ENCODE measurements at regions not wholly inside any gene's neighbourhood (a gene's known extent, or its start where the extent isn't known, plus 50 kb on each side); places are given as distances from the start of the nearest gene placed in this dataset.

- H3K27me3 ChIP-seq (ENCODE audit: insufficient read depth, low read length) = no peaks in the 10 kb centered on the region
- H3F3A ChIP-seq (ENCODE audit: insufficient read depth, low read length) = no peaks in the 10 kb centered on the region
- no peak overlapping the region for H3K9ac ChIP-seq (ENCODE audit: low read length)
- H3K36me3 ChIP-seq (ENCODE audit: insufficient read depth, low read length) = no peaks in the 10 kb centered on the region
- H3K4me2 ChIP-seq (ENCODE audit: low read length) = no peak overlapping the region
- no peaks in the 10 kb centered on the region for H3K9me2 ChIP-seq (ENCODE audit: low read depth, low read length)
- H4K20me1 ChIP-seq (ENCODE audit: insufficient read depth, low read length) = no peaks in the 10 kb centered on the region
- TF ChIP-seq EZH2 (IDR thresholded peaks at IDR 0.05; ENCODE audit: borderline replicate concordance, low read length) (no peak), CTCF (IDR thresholded peaks at IDR 0.05; ENCODE audit: low read length) (no peak)
- H3K4me1 ChIP-seq (ENCODE audit: insufficient read depth, low read length, severe bottlenecking) = no peaks in the 10 kb centered on the region
- no peak overlapping the region for H2AFZ ChIP-seq (ENCODE audit: low read length)
- no peaks in the 10 kb centered on the region for H3K79me2 ChIP-seq (ENCODE audit: insufficient read depth, low read length)
- H3K4me3 ChIP-seq (ENCODE audit: low read depth, low read length, poor library complexity, severe bottlenecking) = no peak overlapping the region
- H3K9me3 ChIP-seq (ENCODE audit: low read length) = no peaks in the 10 kb centered on the region
- H3K27ac ChIP-seq (ENCODE audit: low read depth, low read length, poor library complexity, severe bottlenecking) = no peak overlapping the region
These were observed 83.8 kb upstream of the SOX6 start for GRCh38 chr11:16440136-16440535.

DNA sequence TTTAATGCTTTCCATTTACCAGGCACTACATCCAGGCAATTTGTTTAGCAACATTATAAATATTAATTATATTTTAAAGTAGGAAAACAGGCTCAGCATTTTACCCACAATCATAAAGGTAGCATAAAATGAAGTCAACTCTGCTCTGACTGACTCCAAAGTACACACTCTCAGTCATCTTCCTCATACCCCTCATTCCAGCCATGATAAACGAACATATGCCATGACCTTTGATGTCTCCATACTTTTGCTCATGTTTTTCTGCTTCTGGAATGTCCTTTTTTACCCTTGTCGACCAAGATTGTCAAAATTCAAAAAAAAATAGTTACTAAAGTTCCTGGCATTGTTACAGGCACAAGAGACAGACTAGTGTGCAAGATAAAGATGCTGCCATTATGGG, 77.7 kb upstream of the SOX6 start:
- Histone ChIP-seq H3K4me2 (ENCODE audit: low read length) (no peak overlapping the region), H3K27ac (ENCODE audit: low read depth, low read length, poor library complexity, severe bottlenecking) (no peak overlapping the region), H3K27me3 (ENCODE audit: insufficient read depth, low read length) (no peaks in the 10 kb centered on the region), H3K9me3 (ENCODE audit: low read length) (no peaks in the 10 kb centered on the region), H3K79me2 (ENCODE audit: insufficient read depth, low read length) (no peaks in the 10 kb centered on the region), H3K4me1 (ENCODE audit: insufficient read depth, low read length, severe bottlenecking) (no peaks in the 10 kb centered on the region), H3K4me3 (ENCODE audit: low read depth, low read length, poor library complexity, severe bottlenecking) (no peak overlapping the region), H2AFZ (ENCODE audit: low read length) (no peak overlapping the region), H3F3A (ENCODE audit: insufficient read depth, low read length) (no peaks in the 10 kb centered on the region), H3K9me2 (ENCODE audit: low read depth, low read length) (no peaks in the 10 kb centered on the region), H3K36me3 (ENCODE audit: insufficient read depth, low read length) (no peaks in the 10 kb centered on the region), H3K9ac (ENCODE audit: low read length) (no peak overlapping the region), H4K20me1 (ENCODE audit: insufficient read depth, low read length) (no peaks in the 10 kb centered on the region)
- TF ChIP-seq EZH2 (IDR thresholded peaks at IDR 0.05; ENCODE audit: borderline replicate concordance, low read length) (no peak), CTCF (IDR thresholded peaks at IDR 0.05; ENCODE audit: low read length) (no peak)

DNA sequence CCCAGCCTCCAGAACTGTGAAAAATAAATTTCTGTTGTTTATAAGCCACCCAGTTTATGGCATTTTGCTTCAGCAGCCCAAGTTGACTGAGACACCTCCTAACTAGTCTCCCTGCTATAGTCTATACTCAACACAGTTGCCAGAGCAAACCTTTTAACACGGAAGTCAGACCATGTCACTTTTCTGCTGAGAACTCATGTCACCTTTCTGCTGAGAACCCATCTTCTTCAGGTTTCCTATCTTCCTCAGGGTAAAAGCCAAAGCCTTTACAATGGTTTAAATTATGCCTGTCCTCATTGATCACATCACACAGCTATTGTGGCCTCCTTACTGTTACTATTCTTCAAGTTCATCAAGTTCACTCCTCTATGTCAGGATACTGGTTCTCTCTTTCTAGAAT, 74.3 kb upstream of the SOX6 start:
- H4K20me1 ChIP-seq (ENCODE audit: insufficient read depth, low read length) = no peaks in the 10 kb centered on the region
- H3K4me2 ChIP-seq (ENCODE audit: low read length) = no peak overlapping the region
- TF ChIP-seq EZH2 (IDR thresholded peaks at IDR 0.05; ENCODE audit: borderline replicate concordance, low read length) (no peak), CTCF (IDR thresholded peaks at IDR 0.05; ENCODE audit: low read length) (no peak)
- no peak overlapping the region for H3K9ac ChIP-seq (ENCODE audit: low read length)
- H3K4me3 ChIP-seq (ENCODE audit: low read depth, low read length, poor library complexity, severe bottlenecking) = no peak overlapping the region
- no peaks in the 10 kb centered on the region for H3K27me3 ChIP-seq (ENCODE audit: insufficient read depth, low read length)
- H3K79me2 ChIP-seq (ENCODE audit: insufficient read depth, low read length) = no peaks in the 10 kb centered on the region
- H3K9me3 ChIP-seq (ENCODE audit: low read length) = no peaks in the 10 kb centered on the region
- H3K9me2 ChIP-seq (ENCODE audit: low read depth, low read length) = no peaks in the 10 kb centered on the region
- no peak overlapping the region for H3K27ac ChIP-seq (ENCODE audit: low read depth, low read length, poor library complexity, severe bottlenecking)
- H3K36me3 ChIP-seq (ENCODE audit: insufficient read depth, low read length) = no peaks in the 10 kb centered on the region
- no peak overlapping the region for H2AFZ ChIP-seq (ENCODE audit: low read length)
- no peaks in the 10 kb centered on the region for H3F3A ChIP-seq (ENCODE audit: insufficient read depth, low read length)
- H3K4me1 ChIP-seq (ENCODE audit: insufficient read depth, low read length, severe bottlenecking) = no peaks in the 10 kb centered on the region

Measured in OCI-LY1 (cell line).